ENCODE measurements at regions not wholly inside any gene's neighbourhood (a gene's known extent, or its start where the extent isn't known, plus 50 kb on each side); places are given as distances from the start of the nearest gene placed in this dataset.

DNA sequence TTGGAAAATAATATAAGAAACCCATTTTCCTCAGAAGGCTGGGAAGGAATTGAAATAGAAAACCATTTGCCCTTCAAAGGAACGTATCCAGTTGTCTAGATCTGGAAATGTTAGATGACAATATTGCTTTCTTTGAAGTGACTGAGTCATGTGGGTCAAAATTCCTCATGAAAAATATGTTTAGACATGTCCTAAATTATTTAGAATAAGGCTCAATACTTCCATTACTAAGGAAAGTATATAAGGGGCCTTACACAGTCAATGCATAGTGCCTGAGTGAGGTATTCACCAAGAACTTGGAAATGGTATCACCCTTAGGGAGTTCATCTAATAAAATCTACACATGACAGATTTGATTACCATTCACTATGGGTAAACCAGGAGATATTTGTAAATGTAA, 619.8 kb upstream of the KCNMB2 start:
- no peaks in the 10 kb centered on the region for H3K27me3 ChIP-seq
- H3K9me3 ChIP-seq, result no peaks in the 10 kb centered on the region
- no peak for DNase-seq (ENCODE audit: low spot score in 2 of 2)
- no peaks in the 10 kb centered on the region for H3K36me3 ChIP-seq
- no peak for TF ChIP-seq EP300 (IDR thresholded peaks at IDR 0.05)
- no peak for TF ChIP-seq POLR2AphosphoS5 (IDR thresholded peaks at IDR 0.05)
- no peak for TF ChIP-seq POLR2A (IDR thresholded peaks at IDR 0.05)
- TF ChIP-seq, protein P1, sequence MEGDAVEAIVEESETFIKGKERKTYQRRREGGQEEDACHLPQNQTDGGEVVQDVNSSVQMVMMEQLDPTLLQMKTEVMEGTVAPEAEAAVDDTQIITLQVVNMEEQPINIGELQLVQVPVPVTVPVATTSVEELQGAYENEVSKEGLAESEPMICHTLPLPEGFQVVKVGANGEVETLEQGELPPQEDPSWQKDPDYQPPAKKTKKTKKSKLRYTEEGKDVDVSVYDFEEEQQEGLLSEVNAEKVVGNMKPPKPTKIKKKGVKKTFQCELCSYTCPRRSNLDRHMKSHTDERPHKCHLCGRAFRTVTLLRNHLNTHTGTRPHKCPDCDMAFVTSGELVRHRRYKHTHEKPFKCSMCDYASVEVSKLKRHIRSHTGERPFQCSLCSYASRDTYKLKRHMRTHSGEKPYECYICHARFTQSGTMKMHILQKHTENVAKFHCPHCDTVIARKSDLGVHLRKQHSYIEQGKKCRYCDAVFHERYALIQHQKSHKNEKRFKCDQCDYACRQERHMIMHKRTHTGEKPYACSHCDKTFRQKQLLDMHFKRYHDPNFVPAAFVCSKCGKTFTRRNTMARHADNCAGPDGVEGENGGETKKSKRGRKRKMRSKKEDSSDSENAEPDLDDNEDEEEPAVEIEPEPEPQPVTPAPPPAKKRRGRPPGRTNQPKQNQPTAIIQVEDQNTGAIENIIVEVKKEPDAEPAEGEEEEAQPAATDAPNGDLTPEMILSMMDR (IDR thresholded peaks at IDR 0.05), result no peak
- no peaks in the 10 kb centered on the region for H3K4me1 ChIP-seq
- no peak overlapping the region for H3K27ac ChIP-seq
- 53% methylated on average over 1 of the region's 1 CpG for WGBS
- no peak overlapping the region for H3K4me3 ChIP-seq

GRCh38 chr3:177917234-177917861, 618.9 kb upstream of the KCNMB2 start:
- DNase-seq (ENCODE audit: low spot score in 2 of 2), result no peak
- TF ChIP-seq, protein P1 (IDR thresholded peaks at IDR 0.05), result no peak
- TF ChIP-seq EP300 (IDR thresholded peaks at IDR 0.05), result no peak
- TF ChIP-seq POLR2A (IDR thresholded peaks at IDR 0.05), result no peak
- no peak for TF ChIP-seq POLR2AphosphoS5 (IDR thresholded peaks at IDR 0.05)
- Histone ChIP-seq H3K36me3 (no peaks in the 10 kb centered on the region), H3K4me1 (no peaks in the 10 kb centered on the region), H3K9me3 (no peaks in the 10 kb centered on the region), H3K4me3 (no peak overlapping the region), H3K27ac (no peak overlapping the region), H3K27me3 (no peaks in the 10 kb centered on the region)
- 84% methylated on average over 7 of the region's 8 CpGs for WGBS

DNA sequence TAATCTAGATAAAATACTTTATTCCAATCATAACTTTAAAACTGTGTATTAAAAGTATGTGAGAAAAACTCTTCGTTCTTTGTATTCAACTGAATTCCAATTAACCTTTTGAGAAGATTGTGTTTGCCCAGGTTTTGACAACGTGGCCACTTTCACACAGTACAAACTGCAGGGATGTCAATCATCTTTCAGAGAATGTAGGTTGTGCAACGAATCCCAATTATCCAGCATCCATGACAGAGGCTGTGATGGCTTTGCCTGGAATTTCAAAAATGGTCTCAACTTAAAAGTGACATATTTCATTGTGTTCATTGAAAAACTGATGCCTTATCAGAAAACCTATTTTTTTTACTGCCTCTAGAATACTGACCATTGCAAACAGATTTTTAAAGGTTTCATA, 615.1 kb upstream of the KCNMB2 start:
- Histone ChIP-seq H3K9me3 (no peaks in the 10 kb centered on the region), H3K4me3 (no peak overlapping the region), H3K27me3 (no peaks in the 10 kb centered on the region), H3K27ac (no peak overlapping the region), H3K36me3 (no peaks in the 10 kb centered on the region), H3K4me1 (peaks cover 3% of the 10 kb centered on the region)
- no peak for TF ChIP-seq POLR2A (IDR thresholded peaks at IDR 0.05)
- no peak for DNase-seq (ENCODE audit: low spot score in 2 of 2)
- WGBS, result 80% methylated on average over 3 of the region's 3 CpGs

DNA sequence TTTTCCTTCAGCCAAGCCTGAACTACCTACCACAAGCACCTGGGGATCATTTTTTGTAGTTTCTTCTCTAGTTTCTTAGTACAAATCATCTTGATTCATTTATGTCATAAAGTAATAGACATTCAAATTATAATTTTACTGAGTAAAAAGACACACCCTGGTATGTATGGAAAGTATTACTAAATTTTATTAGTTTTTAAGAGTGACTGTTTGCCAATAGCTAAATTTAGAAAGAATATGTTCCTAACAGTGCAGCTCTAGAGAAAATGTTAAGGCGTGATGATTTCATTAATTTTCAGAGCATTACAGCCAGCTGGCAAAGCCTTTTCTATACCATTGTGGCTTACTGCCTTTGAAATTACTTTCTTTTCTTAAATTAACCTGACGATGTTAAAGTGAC, 612.0 kb upstream of the KCNMB2 start:
- peaks cover 16% of the 10 kb centered on the region for H3K4me1 ChIP-seq
- H3K4me3 ChIP-seq, result no peak overlapping the region
- no peak overlapping the region for H3K27ac ChIP-seq
- DNase-seq (ENCODE audit: low spot score in 2 of 2), result no peak
- no peaks in the 10 kb centered on the region for H3K9me3 ChIP-seq
- no peak for TF ChIP-seq POLR2AphosphoS5 (IDR thresholded peaks at IDR 0.05)
- no peak for TF ChIP-seq EP300 (IDR thresholded peaks at IDR 0.05)
- TF ChIP-seq, protein P1 (IDR thresholded peaks at IDR 0.05), result no peak
- no peak for TF ChIP-seq POLR2A (IDR thresholded peaks at IDR 0.05)
- WGBS, result 63% methylated on average over 2 of the region's 2 CpGs
- H3K27me3 ChIP-seq, result no peaks in the 10 kb centered on the region
- H3K36me3 ChIP-seq, result no peaks in the 10 kb centered on the region

DNA sequence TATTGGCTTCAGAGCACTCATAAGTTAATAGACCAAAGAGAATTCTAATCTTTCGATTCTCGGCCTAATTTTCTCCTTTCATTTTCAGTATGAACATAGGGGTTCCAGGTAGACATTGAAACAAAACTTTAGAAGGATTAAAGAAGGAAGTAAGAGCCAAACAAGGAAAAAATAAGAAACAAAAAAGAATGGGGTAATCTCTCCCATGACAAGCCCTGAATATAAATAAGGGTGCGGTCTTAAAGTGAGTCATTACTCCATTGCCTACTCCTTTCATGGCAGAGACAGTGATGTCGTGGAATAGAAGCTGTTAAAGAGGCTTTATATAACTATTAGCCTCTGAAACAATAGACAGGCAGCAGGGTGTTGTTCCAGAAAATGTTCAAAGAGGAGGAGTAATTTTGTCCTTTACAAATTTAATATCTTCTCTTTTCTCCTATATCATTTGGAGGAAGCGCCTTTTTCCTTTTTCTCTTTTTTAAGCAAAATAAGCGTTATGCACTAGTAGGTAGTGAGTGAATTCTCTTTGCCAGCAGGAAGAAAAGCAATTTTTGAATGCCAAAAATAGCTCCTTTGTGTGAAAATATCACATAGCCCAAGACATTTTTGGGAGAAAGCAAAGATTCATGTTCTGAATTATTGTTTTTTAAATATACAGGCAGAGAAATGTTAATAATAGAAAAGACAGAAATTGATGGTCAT, 607.9 kb upstream of the KCNMB2 start:
- no peaks in the 10 kb centered on the region for H3K9me3 ChIP-seq
- no peaks in the 10 kb centered on the region for H3K36me3 ChIP-seq
- peak overlapping the region; percentile 56 for H3K27ac ChIP-seq
- 53% methylated on average over 6 of the region's 6 CpGs for WGBS
- H3K27me3 ChIP-seq, result no peaks in the 10 kb centered on the region
- TF ChIP-seq POLR2AphosphoS5 (IDR thresholded peaks at IDR 0.05) (peak in 1 of 3 donors; percentile 41), POLR2A (IDR thresholded peaks at IDR 0.05) (no peak)
- no peak overlapping the region for H3K4me3 ChIP-seq
- no peak for DNase-seq (ENCODE audit: low spot score in 2 of 2)
- peaks cover 28% of the 10 kb centered on the region for H3K4me1 ChIP-seq

DNA sequence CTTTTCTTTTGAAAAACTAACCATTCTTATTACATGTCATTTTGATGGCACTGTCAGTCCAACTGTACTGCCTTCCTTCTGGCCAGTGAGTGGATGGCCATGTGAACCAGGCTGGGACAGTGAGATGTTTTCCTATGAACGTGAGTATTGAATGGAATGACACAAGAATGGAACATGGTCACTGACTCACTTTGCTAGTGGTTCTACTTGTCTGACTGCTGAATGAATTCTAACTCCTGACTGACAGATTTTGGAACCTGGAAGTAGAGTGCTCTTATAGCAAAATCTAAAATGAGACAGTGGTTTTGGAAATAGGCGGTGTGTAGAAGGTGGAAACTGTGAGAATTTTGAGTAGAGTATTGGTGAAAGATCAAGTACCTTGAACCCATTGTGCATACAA, 606.9 kb upstream of the KCNMB2 start:
- TF ChIP-seq, protein P1 (IDR thresholded peaks at IDR 0.05), result no peak
- no peak for TF ChIP-seq POLR2A (IDR thresholded peaks at IDR 0.05)
- Histone ChIP-seq H3K4me1 (peaks cover 31% of the 10 kb centered on the region), H3K27ac (no peak overlapping the region), H3K9me3 (no peaks in the 10 kb centered on the region), H3K27me3 (no peaks in the 10 kb centered on the region), H3K4me3 (no peak overlapping the region), H3K36me3 (no peaks in the 10 kb centered on the region)
- no peak for DNase-seq (ENCODE audit: low spot score in 2 of 2)
- 94% methylated on average over 2 of the region's 2 CpGs for WGBS
